ENCODE measurements at regions not wholly inside any gene's neighbourhood (a gene's known extent, or its start where the extent isn't known, plus 50 kb on each side); places are given as distances from the start of the nearest gene placed in this dataset.

- H3K27me3 Mint-ChIP-seq, result peaks cover 10% of the 10 kb centered on the region
- H3K27ac Mint-ChIP-seq, result no peak overlapping the region
- H3K4me1 Mint-ChIP-seq, result no peaks in the 10 kb centered on the region
- H3K4me3 Mint-ChIP-seq, result no peak overlapping the region
- ChIA-PET CTCF (no interaction called here), POLR2A (no interaction called here)
- DNase-seq, result no peak
- H3K36me3 Mint-ChIP-seq (ENCODE audit: low read depth), result no peaks in the 10 kb centered on the region
- no peaks in the 10 kb centered on the region for H3K9me3 Mint-ChIP-seq
Measured at GRCh38 chr1:29646161-29646775, 409.9 kb downstream of the PTPRU start.

- DNase-seq, result no peak
- H3K9me3 Mint-ChIP-seq, result no peaks in the 10 kb centered on the region
- H3K4me3 Mint-ChIP-seq, result no peak overlapping the region
Measured at GRCh38 chr1:29645586-29645985, 409.3 kb downstream of the PTPRU start.

GRCh38 chr1:29644812-29645211 is 408.5 kb downstream of the PTPRU start:
- no peak overlapping the region for H3K27ac Mint-ChIP-seq
- POLR2A ChIA-PET, result no interaction called here
- H3K4me3 Mint-ChIP-seq, result no peak overlapping the region
- H3K27me3 Mint-ChIP-seq, result peaks cover 10% of the 10 kb centered on the region
- H3K4me1 Mint-ChIP-seq, result no peaks in the 10 kb centered on the region
- no peak for DNase-seq
- no peaks in the 10 kb centered on the region for H3K9me3 Mint-ChIP-seq
- CTCF ChIA-PET, result no interaction called here
- no peaks in the 10 kb centered on the region for H3K36me3 Mint-ChIP-seq (ENCODE audit: low read depth)

More at GRCh38 chr1:29645586-29645985, 409.3 kb downstream of the PTPRU start:
- no peaks in the 10 kb centered on the region for H3K36me3 Mint-ChIP-seq (ENCODE audit: low read depth)
- ChIA-PET CTCF (no interaction called here), POLR2A (no interaction called here)
- H3K4me1 Mint-ChIP-seq, result no peaks in the 10 kb centered on the region
- no peak overlapping the region for H3K27ac Mint-ChIP-seq
- peaks cover 10% of the 10 kb centered on the region for H3K27me3 Mint-ChIP-seq

GRCh38 chr1:29643838-29644440 is 407.6 kb downstream of the PTPRU start:
- H3K4me1 Mint-ChIP-seq, result no peaks in the 10 kb centered on the region
- POLR2A ChIA-PET, result no interaction called here
- CTCF ChIA-PET, result no interaction called here
- H3K4me3 Mint-ChIP-seq, result no peak overlapping the region
- H3K36me3 Mint-ChIP-seq (ENCODE audit: low read depth), result no peaks in the 10 kb centered on the region
- H3K27ac Mint-ChIP-seq, result no peak overlapping the region
- no peak for DNase-seq
- peaks cover 10% of the 10 kb centered on the region for H3K27me3 Mint-ChIP-seq
- H3K9me3 Mint-ChIP-seq, result no peaks in the 10 kb centered on the region

GRCh38 chr1:29643281-29643680 is 407.0 kb downstream of the PTPRU start:
- DNase-seq, result peak; percentile 4
- H3K9me3 Mint-ChIP-seq, result no peaks in the 10 kb centered on the region
- H3K36me3 Mint-ChIP-seq (ENCODE audit: low read depth), result no peaks in the 10 kb centered on the region
- H3K4me1 Mint-ChIP-seq, result no peaks in the 10 kb centered on the region
- ChIA-PET CTCF (no interaction called here), POLR2A (no interaction called here)
- H3K27ac Mint-ChIP-seq, result no peak overlapping the region
- H3K4me3 Mint-ChIP-seq, result no peak overlapping the region
- H3K27me3 Mint-ChIP-seq, result peaks cover 10% of the 10 kb centered on the region

GRCh38 chr1:29642519-29642918 is 406.2 kb downstream of the PTPRU start:
- Mint-ChIP-seq H3K4me1 (no peaks in the 10 kb centered on the region), H3K27me3 (peaks cover 5% of the 10 kb centered on the region), H3K4me3 (no peak overlapping the region), H3K27ac (no peak overlapping the region), H3K36me3 (ENCODE audit: low read depth) (no peaks in the 10 kb centered on the region), H3K9me3 (no peaks in the 10 kb centered on the region)
- ChIA-PET POLR2A (interaction anchor here (0.6 kb wide), 1 partner anchor 833 kb away, joined by 3 read pairs; no protein-coding TSS in a partner anchor), CTCF (no interaction called here)
- peak; percentile 2 for DNase-seq

- DNase-seq, result no peak
- POLR2A ChIA-PET, result no interaction called here
- H3K9me3 Mint-ChIP-seq, result no peaks in the 10 kb centered on the region
- no peak overlapping the region for H3K27ac Mint-ChIP-seq
- peaks cover 5% of the 10 kb centered on the region for H3K27me3 Mint-ChIP-seq
- no peaks in the 10 kb centered on the region for H3K36me3 Mint-ChIP-seq (ENCODE audit: low read depth)
- no peaks in the 10 kb centered on the region for H3K4me1 Mint-ChIP-seq
- CTCF ChIA-PET, result no interaction called here
- no peak overlapping the region for H3K4me3 Mint-ChIP-seq
Measured at GRCh38 chr1:29641921-29642320, 405.6 kb downstream of the PTPRU start.

GRCh38 chr1:29640428-29640785 is 404.1 kb downstream of the PTPRU start:
- H3K4me1 Mint-ChIP-seq, result no peaks in the 10 kb centered on the region
- peaks cover 5% of the 10 kb centered on the region for H3K27me3 Mint-ChIP-seq
- no peak overlapping the region for H3K4me3 Mint-ChIP-seq
- CTCF ChIA-PET, result no interaction called here
- no peak overlapping the region for H3K27ac Mint-ChIP-seq
- DNase-seq, result peak; percentile 1
- no peaks in the 10 kb centered on the region for H3K36me3 Mint-ChIP-seq (ENCODE audit: low read depth)
- POLR2A ChIA-PET, result no interaction called here
- no peaks in the 10 kb centered on the region for H3K9me3 Mint-ChIP-seq

- Mint-ChIP-seq H3K4me1 (no peaks in the 10 kb centered on the region), H3K9me3 (no peaks in the 10 kb centered on the region), H3K27ac (no peak overlapping the region), H3K36me3 (ENCODE audit: low read depth) (no peaks in the 10 kb centered on the region), H3K4me3 (no peak overlapping the region), H3K27me3 (peaks cover 5% of the 10 kb centered on the region)
- DNase-seq, result peak; percentile 0
- CTCF ChIA-PET, result no interaction called here
- POLR2A ChIA-PET, result no interaction called here
Measured at GRCh38 chr1:29639741-29640427, 403.6 kb downstream of the PTPRU start.

GRCh38 chr1:29639156-29639736 is 402.9 kb downstream of the PTPRU start:
- Mint-ChIP-seq H3K36me3 (ENCODE audit: low read depth) (no peaks in the 10 kb centered on the region), H3K4me1 (no peaks in the 10 kb centered on the region), H3K4me3 (no peak overlapping the region), H3K9me3 (no peaks in the 10 kb centered on the region), H3K27ac (no peak overlapping the region), H3K27me3 (peaks cover 5% of the 10 kb centered on the region)
- peak; percentile 3 for DNase-seq
- ChIA-PET POLR2A (no interaction called here), CTCF (no interaction called here)

- no peaks in the 10 kb centered on the region for H3K4me1 Mint-ChIP-seq
Measured at GRCh38 chr1:29638281-29638680, 402.0 kb downstream of the PTPRU start.

GRCh38 chr1:29636936-29637335 is 400.6 kb downstream of the PTPRU start:
- Mint-ChIP-seq H3K27ac (no peak overlapping the region), H3K4me1 (no peaks in the 10 kb centered on the region), H3K36me3 (ENCODE audit: low read depth) (no peaks in the 10 kb centered on the region), H3K9me3 (no peaks in the 10 kb centered on the region), H3K4me3 (no peak overlapping the region), H3K27me3 (no peaks in the 10 kb centered on the region)
- ChIA-PET CTCF (interaction anchor here (0.7 kb wide), 1 partner anchor 28 kb away, joined by 3 read pairs; no protein-coding TSS in a partner anchor), POLR2A (no interaction called here)
- peak; percentile 1 for DNase-seq

More at GRCh38 chr1:29638281-29638680, 402.0 kb downstream of the PTPRU start:
- Mint-ChIP-seq H3K9me3 (no peaks in the 10 kb centered on the region), H3K27me3 (no peaks in the 10 kb centered on the region), H3K27ac (no peak overlapping the region), H3K4me3 (no peak overlapping the region), H3K36me3 (ENCODE audit: low read depth) (no peaks in the 10 kb centered on the region)
- POLR2A ChIA-PET, result no interaction called here
- CTCF ChIA-PET, result no interaction called here
- peak; percentile 4 for DNase-seq

- no peaks in the 10 kb centered on the region for H3K9me3 Mint-ChIP-seq
- POLR2A ChIA-PET, result no interaction called here
- no peaks in the 10 kb centered on the region for H3K36me3 Mint-ChIP-seq (ENCODE audit: low read depth)
- no peak overlapping the region for H3K27ac Mint-ChIP-seq
- CTCF ChIA-PET, result no interaction called here
- no peak for DNase-seq
- H3K27me3 Mint-ChIP-seq, result no peaks in the 10 kb centered on the region
- H3K4me3 Mint-ChIP-seq, result no peak overlapping the region
- no peaks in the 10 kb centered on the region for H3K4me1 Mint-ChIP-seq
Measured at GRCh38 chr1:29635501-29636263, 399.4 kb downstream of the PTPRU start.
